ENCODE measurements at regions not wholly inside any gene's neighbourhood (a gene's known extent, or its start where the extent isn't known, plus 50 kb on each side); places are given as distances from the start of the nearest gene placed in this dataset.

DNA sequence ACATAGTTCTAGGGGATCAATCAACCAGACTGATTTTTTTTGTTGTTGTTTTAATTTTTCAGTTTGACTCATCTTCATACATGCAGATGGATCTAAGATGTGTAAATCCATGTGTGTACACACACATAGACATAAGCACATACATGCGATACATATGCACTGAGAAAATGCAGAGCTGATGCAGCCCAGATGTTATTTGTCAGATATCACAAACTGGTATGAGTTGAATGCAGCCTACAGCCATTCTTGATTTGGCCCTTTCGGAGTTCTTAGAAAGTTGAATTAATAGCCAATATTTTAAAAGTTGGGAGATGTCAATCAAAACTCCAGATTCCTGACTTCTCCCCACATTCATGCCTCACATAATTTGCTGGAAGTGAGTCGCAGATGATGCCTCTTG, 180.4 kb downstream of the SPATA18 start:
- TF ChIP-seq CEBPB (IDR thresholded peaks at IDR 0.05; ENCODE audit: low read depth, low read length), result no peak
- no peak for TF ChIP-seq POLR2A (IDR thresholded peaks at IDR 0.05; ENCODE audit: low read depth, low read length)
- no peak for TF ChIP-seq CTCF (conservative IDR thresholded peaks at IDR 0.05; ENCODE audit: low read depth, low read length)
- no peak for TF ChIP-seq FOS (IDR thresholded peaks at IDR 0.05; ENCODE audit: low read depth, low read length)
- TF ChIP-seq, protein P1, sequence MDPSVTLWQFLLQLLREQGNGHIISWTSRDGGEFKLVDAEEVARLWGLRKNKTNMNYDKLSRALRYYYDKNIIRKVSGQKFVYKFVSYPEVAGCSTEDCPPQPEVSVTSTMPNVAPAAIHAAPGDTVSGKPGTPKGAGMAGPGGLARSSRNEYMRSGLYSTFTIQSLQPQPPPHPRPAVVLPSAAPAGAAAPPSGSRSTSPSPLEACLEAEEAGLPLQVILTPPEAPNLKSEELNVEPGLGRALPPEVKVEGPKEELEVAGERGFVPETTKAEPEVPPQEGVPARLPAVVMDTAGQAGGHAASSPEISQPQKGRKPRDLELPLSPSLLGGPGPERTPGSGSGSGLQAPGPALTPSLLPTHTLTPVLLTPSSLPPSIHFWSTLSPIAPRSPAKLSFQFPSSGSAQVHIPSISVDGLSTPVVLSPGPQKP (IDR thresholded peaks at IDR 0.05; ENCODE audit: borderline replicate concordance, low read depth, low read length), result no peak
- TF ChIP-seq MAFK (IDR thresholded peaks at IDR 0.05; ENCODE audit: low read depth, low read length), result no peak
- no peak for TF ChIP-seq CHD1 (IDR thresholded peaks at IDR 0.05; ENCODE audit: low read depth, low read length)
